SKM-1 treated with dmso at 0.1 percent for 144 hours (cell line): ENCODE measurements at regions not wholly inside any gene's neighbourhood (a gene's known extent, or its start where the extent isn't known, plus 50 kb on each side); places are given as distances from the start of the nearest gene placed in this dataset.
"Not testable (repeated sequence)": the region's sequence is repeated elsewhere in the genome, so short reads cannot be mapped to it uniquely, and the experiment has no call there.

Experiments
- DNase-seq: peaks from one replicate; lab custom pipeline; 2025; ENCODE audit not compliant: unreplicated experiment; lab: John Stamatoyannopoulos, UW

DNA sequence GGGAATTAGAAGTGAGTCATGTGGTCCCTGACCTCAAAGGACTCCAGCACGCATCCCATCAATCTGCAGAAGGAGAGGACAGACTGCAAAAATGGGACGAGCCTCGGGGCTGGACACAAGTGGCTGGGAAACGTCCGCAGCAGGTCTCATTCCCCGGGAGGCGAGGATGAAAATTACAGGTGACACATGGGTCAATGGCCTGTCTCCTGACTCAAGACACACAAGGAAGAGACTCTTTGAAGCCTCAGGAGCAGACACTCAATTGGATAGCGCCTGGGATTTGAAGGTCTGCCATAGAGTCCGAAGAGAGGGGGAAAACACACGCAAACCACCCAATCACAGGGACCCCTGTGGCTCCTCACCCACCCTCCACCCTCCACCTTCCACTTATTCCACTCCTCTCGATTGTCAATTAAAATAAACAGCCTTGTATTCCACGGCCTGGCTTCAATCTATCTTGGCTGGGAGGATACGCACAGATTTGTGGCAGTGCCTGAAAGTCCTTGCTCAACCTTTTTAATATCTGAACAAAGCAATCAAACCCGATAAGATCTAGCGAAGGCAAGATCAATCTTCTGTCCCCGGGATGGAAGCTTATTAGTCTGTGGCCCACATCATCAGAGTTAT is 101.8 kb upstream of the CADM1 start:
- no peak for DNase-seq

DNA sequence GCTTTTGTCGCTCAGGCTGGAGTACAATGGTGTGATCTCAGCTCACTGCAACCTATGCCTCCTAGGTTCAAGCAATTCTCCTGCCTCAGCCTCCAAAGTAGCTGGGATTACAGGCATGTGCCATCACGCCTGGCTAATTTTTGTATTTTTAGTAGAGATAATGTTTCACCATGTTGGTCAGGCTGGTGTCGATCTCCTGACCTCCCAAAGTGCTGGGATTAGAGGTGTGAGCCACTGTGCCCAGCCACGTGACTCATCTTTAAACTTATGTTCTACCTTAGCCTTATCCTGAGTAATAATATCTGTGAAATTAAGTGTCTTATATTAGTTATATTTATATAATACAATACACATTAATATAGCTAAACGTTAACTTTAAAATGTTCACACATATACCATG is 101.2 kb upstream of the CADM1 start:
- DNase-seq: not testable (repeated sequence)

DNA sequence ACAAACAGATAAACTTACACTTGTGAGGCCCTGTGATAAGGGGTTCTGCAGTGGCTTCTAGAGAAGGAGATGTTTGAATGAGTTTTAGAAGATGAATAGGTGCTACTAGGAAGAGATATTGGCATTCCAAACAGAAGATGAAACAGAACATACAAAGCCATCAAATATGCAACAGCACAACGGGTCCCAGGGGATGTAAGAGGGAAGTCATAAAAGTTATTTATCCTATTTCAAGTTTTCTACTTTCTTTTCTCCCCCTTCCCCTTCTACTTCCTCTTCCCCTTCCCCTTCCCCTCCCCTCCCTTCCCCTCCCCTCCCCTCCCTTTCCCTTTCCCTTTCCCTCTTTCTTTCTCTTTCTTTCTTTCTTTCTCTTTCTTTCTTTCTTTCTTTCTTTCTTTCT is 94.9 kb upstream of the CADM1 start:
- no peak for DNase-seq

DNA sequence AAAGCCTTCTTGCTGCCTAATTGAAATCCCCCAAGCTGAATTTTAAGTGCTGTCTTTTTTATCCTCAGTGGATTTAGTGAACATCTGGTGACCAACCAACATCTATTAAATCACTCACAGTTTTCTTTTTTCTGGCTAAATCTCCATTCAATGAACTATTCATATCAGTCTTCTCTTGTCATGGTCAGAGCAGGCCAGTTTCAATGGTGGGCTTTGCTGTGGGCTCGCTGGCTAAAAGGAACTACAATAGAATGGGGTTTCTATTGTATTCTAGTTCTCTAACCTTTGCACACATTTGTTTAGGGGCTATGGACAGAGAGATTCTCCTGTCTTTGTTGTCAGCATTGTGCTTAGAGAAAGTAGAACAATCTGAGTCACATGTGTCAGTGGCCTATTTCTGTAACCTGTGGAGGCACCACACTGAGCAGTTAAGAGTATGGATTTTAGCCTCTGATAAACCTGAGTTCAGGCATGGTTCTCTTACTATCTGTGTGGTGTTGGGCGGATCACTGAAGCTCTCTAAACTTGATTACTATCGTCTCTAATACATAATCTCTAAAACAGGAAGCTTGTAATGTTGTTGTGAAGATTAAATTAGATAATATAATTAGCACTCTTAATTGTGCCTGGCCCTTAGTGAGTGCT is 94.2 kb upstream of the CADM1 start:
- no peak for DNase-seq

DNA sequence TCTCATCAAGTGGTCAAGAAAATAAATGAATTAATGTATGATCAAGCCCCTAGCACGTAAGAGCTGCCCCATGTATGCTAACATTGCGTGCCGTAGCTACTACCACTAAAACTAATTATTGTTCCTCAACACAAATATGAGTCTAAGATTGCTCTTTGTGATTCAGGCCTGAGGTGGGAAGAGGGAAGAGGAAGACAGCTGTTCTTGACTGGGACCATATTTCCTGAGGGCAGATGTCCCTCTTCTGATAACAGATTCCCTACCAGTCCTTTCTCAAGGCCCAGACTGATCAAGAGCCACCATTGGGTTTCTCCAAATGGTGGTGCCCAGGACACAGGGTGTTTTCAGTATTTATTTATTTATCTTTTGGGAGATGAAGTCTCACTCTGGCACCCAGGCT is 87.2 kb upstream of the CADM1 start:
- no peak for DNase-seq

DNA sequence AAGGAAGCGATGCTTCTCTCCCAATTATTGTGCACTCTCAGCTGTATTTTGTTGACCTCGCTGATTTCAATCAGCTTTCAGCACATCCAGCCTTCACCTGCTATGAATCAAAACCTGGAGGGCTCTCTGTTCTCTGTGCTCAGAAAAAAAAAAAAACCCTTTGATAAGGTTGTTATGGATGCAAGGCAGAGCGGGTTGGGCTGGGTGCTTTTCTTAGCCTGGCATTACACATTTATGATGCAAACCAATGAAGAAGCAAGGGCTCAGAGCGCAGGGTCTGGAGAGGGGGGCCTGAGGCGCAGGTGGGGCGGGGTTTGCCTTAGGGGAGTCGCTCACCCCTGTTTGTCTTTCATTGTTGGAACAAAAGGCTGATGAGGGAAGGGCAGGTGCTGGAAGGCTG is 86.0 kb upstream of the CADM1 start:
- DNase-seq: no peak

DNA sequence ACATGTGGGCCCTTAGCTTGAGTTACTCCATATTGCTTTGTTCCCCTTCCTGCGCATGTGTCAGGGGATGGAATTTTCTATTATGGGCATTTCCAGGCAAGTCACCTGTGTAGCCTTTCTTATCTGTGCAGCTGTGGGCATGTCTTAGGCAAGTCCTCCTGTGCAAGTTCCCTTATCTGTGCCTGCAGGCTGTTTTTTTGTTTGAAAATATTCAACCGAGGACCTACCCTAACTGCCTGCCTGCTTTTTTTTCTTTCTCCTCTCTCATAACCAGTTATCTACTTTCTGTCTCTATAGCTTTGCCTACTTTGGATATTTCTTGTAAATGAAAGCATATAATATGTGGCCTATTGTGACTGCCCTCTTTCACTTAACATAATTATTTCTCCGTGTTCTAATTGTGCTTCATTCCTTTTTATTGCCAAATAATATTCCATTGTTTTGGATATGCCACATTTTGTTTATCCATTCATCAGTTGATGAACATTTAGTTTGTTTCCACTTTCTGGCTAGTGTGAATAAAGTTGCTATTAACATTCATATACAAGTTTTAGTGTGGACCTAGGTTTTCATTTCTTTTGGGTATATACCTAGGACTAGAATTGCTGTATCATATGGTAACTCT is 83.6 kb upstream of the CADM1 start:
- DNase-seq: no peak

DNA sequence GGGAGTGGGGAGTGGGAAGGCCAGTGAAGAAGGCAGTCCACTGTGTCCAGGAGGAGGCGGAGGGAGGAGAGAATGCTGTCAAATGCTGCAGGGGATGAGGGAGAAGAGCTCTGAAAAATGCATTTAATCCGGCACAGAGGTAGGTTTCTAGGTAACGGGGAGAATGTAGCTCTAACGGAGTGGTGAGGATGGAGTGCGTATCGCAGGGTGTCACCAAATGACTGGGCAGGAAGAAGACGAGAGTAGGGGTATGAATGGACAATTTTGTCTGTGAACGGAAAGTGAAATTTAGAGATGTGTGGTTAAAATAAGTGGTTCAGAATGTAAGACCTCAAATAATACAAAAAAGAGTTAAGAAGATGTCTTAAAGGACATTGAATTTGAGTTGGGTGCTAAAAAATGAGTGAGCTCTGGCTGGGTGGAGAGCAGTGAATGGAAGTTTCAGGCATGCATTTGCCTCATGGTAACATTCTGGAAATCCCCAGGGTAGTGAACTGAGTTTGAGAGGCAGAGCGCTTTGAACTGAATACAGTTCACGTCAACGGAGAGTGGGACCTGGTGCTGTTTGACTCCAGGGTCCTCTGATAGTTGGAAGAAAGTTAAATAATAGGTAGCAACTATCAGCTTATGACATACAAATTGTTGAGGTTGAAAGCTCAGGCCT is 81.3 kb upstream of the CADM1 start:
- DNase-seq: no peak

DNA sequence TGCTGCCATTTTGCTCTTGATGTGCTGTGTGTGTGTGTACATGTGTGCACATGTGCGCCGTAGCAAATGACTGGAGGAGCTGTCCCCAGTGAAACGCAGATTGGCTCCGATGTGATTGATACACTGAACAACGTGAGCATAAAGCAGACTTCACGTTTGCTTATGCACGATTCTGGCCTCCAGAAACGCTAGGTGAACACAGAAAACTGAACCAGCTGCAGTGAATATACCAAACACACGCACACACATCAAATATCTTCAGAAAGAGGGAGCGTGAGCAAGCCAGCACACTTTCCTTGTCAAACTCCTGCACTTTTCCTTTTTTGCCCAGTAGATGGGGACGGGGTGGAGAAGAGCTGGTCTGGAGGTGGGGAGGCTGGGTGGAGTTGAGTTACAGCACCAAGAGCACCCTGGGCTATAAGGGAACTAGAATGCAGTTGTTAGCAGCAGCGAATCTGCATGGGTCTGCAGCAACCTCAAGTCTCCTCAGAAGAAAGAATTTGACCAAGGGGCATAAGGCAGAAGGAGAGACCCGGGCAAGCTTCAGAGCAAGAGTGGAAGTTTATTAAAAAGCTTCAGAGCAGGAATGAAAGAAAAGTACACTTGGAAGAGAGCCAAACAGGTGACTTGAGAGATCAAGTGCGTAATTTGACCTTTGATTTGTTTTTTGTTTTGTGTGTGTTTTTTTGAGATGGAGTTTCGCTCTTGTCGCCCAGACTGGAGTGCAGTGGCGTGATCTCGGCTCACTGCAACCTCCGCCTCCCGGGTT is 77.8 kb upstream of the CADM1 start:
- DNase-seq: peak; percentile 44

DNA sequence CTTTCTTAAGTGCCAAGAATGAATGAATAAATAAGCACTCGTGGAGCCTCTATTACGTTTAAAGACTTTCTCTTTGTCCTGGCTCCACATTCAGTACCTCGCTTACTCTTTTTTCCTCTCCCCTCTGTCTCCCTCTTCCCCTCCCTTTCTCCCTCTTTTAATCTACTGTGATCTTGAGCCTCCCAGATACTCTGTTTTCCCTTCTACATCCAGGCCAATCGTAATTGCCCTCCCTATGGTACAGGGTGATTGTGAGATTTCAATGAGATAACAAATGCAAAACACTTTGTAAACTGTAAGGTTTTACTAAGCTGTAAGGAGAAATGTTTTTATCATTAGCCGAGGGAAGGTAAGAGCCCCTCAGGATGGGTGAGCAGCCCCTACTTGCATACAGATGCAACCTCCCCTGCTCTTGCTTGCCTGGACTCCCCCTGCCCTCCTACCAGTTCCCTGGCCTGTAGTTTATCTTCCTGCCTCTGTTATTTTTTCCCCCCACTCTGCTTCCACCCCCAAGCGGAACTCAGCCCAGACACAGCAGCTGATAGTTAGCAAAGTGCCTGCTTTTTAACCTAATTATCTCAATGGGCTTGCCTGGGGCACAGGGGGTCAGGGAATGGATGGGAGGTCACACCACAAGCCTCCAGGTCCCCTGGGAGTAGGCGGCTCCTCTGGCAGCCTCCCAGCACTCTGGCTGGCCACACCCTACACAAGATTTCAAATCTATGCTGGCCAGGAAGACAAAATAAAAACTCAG is 76.9 kb upstream of the CADM1 start:
- no peak for DNase-seq

DNA sequence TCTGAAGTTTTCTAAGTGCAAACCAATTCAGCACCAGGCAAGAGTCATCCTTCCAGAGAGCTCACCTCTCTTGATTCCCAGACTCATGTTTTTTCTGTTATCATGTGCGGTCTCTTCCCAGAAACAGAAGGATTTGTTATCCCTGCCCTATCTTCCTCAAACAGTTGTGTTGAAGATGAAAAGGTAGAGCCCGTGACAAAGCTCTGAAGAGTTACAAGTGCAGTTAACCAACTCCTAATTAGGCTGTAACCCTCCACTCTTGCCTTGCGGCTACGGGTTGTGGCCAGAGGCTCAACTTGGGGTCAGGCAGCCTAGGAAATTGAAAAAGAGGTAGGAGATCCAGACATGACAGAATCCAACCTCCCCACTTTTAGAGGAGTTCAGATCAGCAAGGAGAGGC is 76.2 kb upstream of the CADM1 start:
- DNase-seq: no peak

DNA sequence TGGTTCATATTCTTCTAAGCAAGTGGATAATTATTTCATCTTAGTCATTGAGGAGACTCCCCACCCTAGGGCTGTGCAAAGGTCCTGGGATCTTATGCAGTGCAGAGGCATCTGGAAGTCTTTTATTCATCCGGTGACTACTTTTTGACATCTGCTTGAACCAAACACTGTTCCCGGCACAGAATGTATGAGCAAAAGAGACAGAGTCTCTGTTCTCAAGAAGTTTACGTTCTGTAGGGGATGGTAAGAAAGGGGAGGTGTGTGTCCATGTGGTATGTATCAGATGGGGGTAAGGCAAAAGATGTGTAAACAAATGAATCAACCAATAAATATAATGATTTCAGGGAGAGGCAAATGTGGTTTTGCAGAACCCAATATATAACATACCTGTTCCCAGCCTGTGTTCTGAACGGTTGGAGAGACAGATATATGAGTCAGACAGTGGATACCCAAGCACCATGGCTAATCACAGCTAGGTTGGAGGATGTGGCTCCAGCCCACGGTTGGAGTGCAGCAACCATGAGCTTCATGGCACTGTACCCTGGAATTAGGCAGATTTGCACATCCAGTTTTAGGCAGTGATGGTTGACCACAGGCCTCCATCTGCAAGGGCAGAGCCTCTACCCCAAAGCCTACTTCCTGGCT is 75.1 kb upstream of the CADM1 start:
- DNase-seq: no peak

DNA sequence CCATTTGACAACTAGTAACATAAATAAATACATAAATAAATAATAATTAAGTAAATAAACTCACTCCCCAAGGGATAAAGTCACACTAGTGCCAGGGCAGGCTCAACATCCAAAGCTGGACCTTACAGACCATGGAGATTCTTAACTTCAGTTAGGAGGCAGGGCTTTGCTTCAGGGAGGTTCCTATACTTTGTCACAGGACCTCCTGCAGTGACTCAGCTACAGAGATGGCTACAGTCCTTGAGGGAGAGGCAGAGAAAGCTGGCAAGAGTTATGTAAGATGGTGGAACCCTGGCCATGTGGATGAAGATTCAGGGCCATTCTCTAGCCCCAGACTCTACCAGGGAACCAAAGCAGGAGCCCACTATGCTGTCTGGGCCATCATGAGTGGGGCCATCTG is 74.1 kb upstream of the CADM1 start:
- no peak for DNase-seq

DNA sequence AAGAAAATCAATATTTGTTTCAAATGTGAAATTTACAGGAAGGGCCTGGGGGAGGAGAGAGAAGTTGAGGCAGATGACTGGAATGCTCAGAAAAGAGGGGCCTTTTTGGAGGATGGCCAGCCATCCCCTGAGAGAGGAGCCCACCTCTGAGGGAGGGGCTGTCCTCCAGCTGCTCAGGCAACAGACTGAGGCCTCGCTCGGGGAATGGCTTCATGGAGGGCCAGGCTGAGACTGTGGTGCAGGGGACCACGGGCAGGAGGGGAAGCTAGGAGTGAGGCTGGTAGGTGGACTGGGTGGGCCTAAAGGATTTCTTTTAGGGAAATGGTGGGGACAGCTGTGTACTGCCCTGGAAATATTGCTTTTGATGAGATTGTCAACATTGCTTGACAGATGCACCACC is 73.5 kb upstream of the CADM1 start:
- no peak for DNase-seq

DNA sequence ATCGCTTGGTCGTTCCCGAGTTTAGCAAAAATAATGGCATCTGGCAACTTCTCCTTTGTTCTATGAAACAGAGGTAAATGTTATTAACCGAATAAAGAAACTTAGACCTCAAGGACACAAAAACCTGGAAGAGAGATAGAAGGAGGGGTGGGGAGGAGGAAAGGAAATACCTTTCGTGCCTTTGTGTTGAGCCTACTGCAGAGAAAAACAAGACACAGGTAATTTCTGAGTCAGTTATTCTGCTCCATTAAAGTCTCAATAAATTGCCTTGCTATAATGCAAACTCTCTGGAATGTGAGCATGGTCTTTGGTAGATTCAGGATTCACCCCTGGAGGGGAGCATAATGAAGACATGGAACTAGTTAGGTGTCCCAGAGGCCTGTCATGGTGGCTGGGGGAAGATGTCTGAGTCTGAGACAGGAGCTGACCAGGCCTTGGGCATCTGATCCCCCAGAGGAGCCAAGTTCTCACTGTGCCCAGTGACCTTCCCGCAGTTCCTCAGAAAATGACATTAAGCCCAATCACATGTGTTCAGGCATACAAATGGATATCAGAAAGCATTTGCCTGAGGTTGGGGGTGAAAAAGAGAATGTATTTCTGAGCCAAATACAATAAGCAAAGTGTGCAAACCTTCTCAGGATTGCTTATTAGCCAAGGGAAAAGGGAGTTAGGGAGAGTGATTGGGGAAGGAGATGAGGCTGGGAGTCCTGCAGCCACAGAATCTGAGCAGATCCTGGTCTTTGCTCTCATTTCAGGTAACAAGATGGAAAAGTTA is 72.6 kb upstream of the CADM1 start:
- no peak for DNase-seq

DNA sequence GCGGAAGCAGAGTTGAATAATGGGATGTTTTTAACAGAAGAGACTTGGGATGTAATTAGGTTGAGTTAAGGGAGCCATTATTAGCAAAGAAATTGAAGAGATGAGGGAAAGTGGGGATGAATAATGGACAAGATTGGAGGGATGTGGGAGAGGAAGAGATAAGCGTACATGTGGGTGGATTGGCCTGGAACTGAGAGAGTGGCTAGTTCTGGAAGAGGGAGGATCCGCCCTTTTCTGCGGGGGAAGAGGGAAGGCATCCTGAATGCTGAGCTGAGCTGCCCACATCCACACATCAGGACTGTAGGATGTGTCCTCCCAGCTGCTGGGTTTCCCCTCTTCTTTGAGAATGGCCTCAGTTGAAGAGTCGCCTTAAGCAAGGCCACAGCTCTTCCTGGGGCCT is 68.3 kb upstream of the CADM1 start:
- no peak for DNase-seq

DNA sequence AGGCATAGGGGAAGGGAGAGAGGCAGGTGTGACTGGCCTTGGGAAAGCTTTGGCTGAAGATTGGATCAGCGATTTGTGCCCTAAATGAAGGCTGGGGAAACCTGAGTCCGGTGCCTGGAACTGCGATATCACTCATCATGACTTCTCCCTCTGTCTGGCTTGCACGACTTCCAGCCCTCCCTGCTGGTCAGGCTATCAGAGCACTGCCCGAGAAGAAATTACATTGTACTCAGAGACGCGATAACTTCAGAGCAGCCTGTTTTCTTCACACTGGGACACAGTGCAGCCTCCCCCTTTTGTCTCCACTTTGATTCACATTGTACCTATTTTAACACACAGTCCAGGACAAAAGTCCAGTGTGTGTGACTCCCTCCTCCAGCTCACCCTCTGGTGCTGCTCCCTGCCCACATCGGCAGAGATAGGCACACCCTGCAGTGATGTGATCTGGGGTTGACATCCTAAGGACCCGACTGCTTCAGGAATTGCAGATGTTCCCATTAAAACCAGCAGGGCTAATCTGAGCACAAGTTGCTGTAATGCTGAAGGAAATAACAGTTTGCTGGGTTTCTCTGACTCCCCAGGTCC is 62.1 kb upstream of the CADM1 start:
- DNase-seq: no peak

DNA sequence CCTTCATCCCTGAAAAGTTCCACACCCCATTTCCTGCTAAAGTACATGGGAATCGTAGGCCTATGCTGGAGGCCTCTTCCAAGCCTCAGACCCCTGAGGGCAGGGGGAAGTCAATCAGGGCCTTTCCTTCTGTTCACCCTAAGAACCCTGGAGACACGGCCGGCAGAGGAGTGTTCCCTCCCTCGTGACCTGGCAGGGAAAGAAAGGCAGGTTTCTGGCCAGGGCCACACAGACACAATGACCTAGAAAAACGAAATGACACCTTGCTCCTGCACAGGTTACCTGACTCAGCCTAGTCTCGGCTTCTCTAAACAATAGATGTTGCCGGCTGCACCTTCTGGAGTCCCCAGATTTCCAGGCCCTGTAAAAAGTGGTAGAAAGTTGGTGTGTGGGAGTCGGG is 60.6 kb upstream of the CADM1 start:
- DNase-seq: no peak

DNA sequence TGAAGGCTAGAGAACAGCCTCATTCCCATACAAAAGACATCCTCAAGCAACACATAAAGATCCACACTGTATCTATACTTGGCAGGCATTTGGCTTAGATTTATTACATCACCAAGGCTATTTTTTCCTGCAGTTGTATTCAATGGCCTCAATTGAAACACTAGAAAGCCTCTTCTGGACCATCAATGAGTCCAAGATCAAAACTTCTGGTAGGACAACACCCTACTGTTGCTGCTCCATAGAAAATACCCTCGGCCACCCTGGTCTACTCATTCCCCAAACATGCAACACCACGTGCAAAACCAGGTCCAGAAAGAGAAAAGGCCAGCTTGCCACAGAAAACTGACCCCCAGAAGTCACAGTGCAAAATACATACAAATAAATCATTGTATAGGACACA is 56.9 kb upstream of the CADM1 start:
- DNase-seq: no peak
